ENCODE measurements at regions not wholly inside any gene's neighbourhood (a gene's known extent, or its start where the extent isn't known, plus 50 kb on each side); places are given as distances from the start of the nearest gene placed in this dataset.
"Not testable (repeated sequence)": the region's sequence is repeated elsewhere in the genome, so short reads cannot be mapped to it uniquely, and the experiment has no call there.

- Histone ChIP-seq H3K9me3 (no peaks in the 10 kb centered on the region), H3K27me3 (peaks cover 6% of the 10 kb centered on the region), H3K4me1 (no peaks in the 10 kb centered on the region), H3K27ac (no peak overlapping the region), H3K4me3 (no peak overlapping the region), H3K36me3 (no peaks in the 10 kb centered on the region)
- TF ChIP-seq CTCF (IDR thresholded peaks at IDR 0.05) = no peak
- DNase-seq (no peak), ATAC-seq (no peak)
- intact Hi-C loops (cut with DNase I) = no loop called here
Measured at GRCh38 chr10:125243532-125244253, 83.3 kb upstream of the CTBP2 start.

GRCh38 chr10:125238682-125239081 is 78.3 kb upstream of the CTBP2 start:
- no peak for DNase-seq

GRCh38 chr10:125236091-125236490 is 75.7 kb upstream of the CTBP2 start:
- ATAC-seq (no peak), DNase-seq (no peak)
- H3K4me1 ChIP-seq = no peaks in the 10 kb centered on the region
- intact Hi-C loops (cut with DNase I) = no loop called here
- no peaks in the 10 kb centered on the region for H3K9me3 ChIP-seq
- no peaks in the 10 kb centered on the region for H3K27me3 ChIP-seq
- no peak for TF ChIP-seq CTCF (IDR thresholded peaks at IDR 0.05)
- no peaks in the 10 kb centered on the region for H3K36me3 ChIP-seq
- no peak overlapping the region for H3K4me3 ChIP-seq
- H3K27ac ChIP-seq = no peak overlapping the region

More at GRCh38 chr10:125238682-125239081, 78.3 kb upstream of the CTBP2 start:
- Histone ChIP-seq H3K9me3 (no peaks in the 10 kb centered on the region), H3K27me3 (no peaks in the 10 kb centered on the region), H3K27ac (no peak overlapping the region), H3K4me1 (no peaks in the 10 kb centered on the region), H3K36me3 (no peaks in the 10 kb centered on the region), H3K4me3 (no peak overlapping the region)
- TF ChIP-seq CTCF (IDR thresholded peaks at IDR 0.05) = no peak
- intact Hi-C loops (cut with DNase I) = no loop called here
- no peak for ATAC-seq

GRCh38 chr10:125235093-125236069 is 75.0 kb upstream of the CTBP2 start:
- no peaks in the 10 kb centered on the region for H3K4me1 ChIP-seq
- ATAC-seq (no peak), DNase-seq (no peak)
- H3K4me3 ChIP-seq = no peak overlapping the region
- no peaks in the 10 kb centered on the region for H3K36me3 ChIP-seq
- H3K27me3 ChIP-seq = no peaks in the 10 kb centered on the region
- no peak for TF ChIP-seq CTCF (IDR thresholded peaks at IDR 0.05)
- intact Hi-C loops (cut with DNase I) = no loop called here
- H3K27ac ChIP-seq = no peak overlapping the region
- H3K9me3 ChIP-seq = no peaks in the 10 kb centered on the region

- H3K9me3 ChIP-seq; H3K36me3 ChIP-seq; H3K27ac ChIP-seq; H3K4me3 ChIP-seq; DNase-seq; H3K27me3 ChIP-seq; intact Hi-C loops (cut with DNase I); ATAC-seq; H3K4me1 ChIP-seq: not testable (repeated sequence)
Measured at GRCh38 chr10:125234576-125234975, 74.2 kb upstream of the CTBP2 start.

- H3K27me3 ChIP-seq = no peaks in the 10 kb centered on the region
- no peak for ATAC-seq
- H3K27ac ChIP-seq = no peak overlapping the region
- H3K4me3 ChIP-seq = no peak overlapping the region
- H3K9me3 ChIP-seq = no peaks in the 10 kb centered on the region
- DNase-seq = no peak
- TF ChIP-seq CTCF (IDR thresholded peaks at IDR 0.05) = no peak
- intact Hi-C loops (cut with DNase I) = no loop called here
- H3K36me3 ChIP-seq = no peaks in the 10 kb centered on the region
- no peaks in the 10 kb centered on the region for H3K4me1 ChIP-seq
Measured at GRCh38 chr10:125233726-125234125, 73.4 kb upstream of the CTBP2 start.

Data from upper lobe of right lung (tissue), 1 donor.